HFF-Myc (cell line): ENCODE measurements at regions not wholly inside any gene's neighbourhood (a gene's known extent, or its start where the extent isn't known, plus 50 kb on each side); places are given as distances from the start of the nearest gene placed in this dataset.

Experiments used
- DNase-seq: peaks from one replicate; pipeline ENCODE4 v3.0.0-alpha.2; 2011; ENCODE audit warnings: low read depth; ENCODE audit errors: extremely low read depth
- H3K4me3 ChIP-seq: replicated peaks from 2 replicates; pipeline ENCODE4 v1.5.1; 2011; ENCODE audit warnings: low read depth, mild to moderate bottlenecking, control low read depth, low read length
- CTCF ChIP-seq: IDR thresholded peaks from 2 replicates; pipeline ENCODE4 v1.5.1; 2012; ENCODE audit warnings: mild to moderate bottlenecking, low read depth, low read length, control low read depth; ENCODE audit errors: missing control alignments

GRCh38 chr11:19311308-19312030, 70.7 kb upstream of the E2F8 start:
- TF ChIP-seq CTCF = peak; percentile 93
- peak; percentile 25 for DNase-seq
- no peak overlapping the region for H3K4me3 ChIP-seq

DNA sequence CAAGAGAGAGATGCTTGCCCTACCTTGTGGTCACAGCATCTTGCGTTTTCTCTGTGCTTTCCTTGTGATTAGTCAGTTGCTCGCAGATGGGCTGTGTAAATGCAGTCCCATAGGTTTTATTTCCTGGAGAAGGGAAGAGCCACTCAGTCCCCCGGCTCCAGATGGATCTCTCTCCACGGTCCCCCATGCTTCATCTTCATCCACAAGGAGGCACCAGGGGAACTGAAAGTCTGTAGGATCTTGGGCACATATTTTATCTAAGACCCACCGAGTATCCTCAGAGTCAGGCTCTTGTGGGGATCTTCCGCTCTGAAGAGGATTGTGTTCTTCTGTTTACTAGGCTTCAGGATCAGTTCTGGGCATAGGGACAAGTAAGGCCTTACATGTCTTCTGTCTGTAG, 66.8 kb upstream of the E2F8 start:
- TF ChIP-seq CTCF = no peak
- H3K4me3 ChIP-seq = no peak overlapping the region
- no peak for DNase-seq

GRCh38 chr11:19306179-19306944, 65.6 kb upstream of the E2F8 start:
- DNase-seq = no peak
- TF ChIP-seq CTCF = no peak
- no peak overlapping the region for H3K4me3 ChIP-seq

GRCh38 chr11:19301361-19301760, 60.6 kb upstream of the E2F8 start:
- DNase-seq = no peak
- TF ChIP-seq CTCF = no peak
- no peak overlapping the region for H3K4me3 ChIP-seq

GRCh38 chr11:19294444-19294843, 53.7 kb upstream of the E2F8 start:
- DNase-seq = no peak
- no peak for TF ChIP-seq CTCF
- H3K4me3 ChIP-seq = no peak overlapping the region

DNA sequence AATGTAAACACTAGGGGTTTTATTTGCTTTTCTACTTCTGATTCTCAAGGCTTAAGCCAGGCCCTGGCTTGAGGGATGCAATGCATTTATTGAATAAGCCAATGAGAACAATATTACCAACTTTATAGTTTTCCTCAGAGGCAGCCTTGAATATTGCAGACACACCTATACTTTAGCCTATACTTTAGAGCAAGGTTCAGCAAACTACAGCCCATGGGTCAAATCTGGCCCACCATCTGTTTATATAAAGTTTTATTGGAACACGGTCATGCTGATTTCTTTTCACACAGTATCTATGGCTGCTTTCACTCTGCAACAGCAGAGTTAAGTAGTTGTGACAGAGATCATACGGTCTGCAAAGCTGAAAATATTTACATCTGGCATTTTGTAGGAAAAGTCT, 50.3 kb upstream of the E2F8 start:
- no peak for DNase-seq

More for the DNA sequence above, 50.3 kb upstream of the E2F8 start:
- TF ChIP-seq CTCF = no peak
- no peak overlapping the region for H3K4me3 ChIP-seq
